Keratinocyte (primary cell): ENCODE measurements at regions not wholly inside any gene's neighbourhood (a gene's known extent, or its start where the extent isn't known, plus 50 kb on each side); places are given as distances from the start of the nearest gene placed in this dataset.

Experiments used
- DNase-seq: peaks from one replicate; pipeline ENCODE4 v3.0.0-alpha.2; 2011; ENCODE audit warnings: low read depth, missing footprints, low spot score
- FAIRE-seq: peaks from 2 replicates; lab custom pipeline; 2011; peaks lifted over from hg19 to GRCh38; lab: Jason Lieb, UNC
- H2AFZ ChIP-seq: 2 replicates; pipeline ENCODE4 v1.6.0; 2012; ENCODE audit warnings: low read length, control low read depth, inconsistent platforms; ENCODE audit not compliant: control insufficient read depth
- H3K27ac ChIP-seq: 2 replicates; pipeline ENCODE4 v1.5.1; 2011; ENCODE audit warnings: low read length; ENCODE audit not compliant: control insufficient read depth, insufficient read depth
- H3K27me3 ChIP-seq: 3 replicates; pipeline ENCODE4 v1.6.0; 2011; ENCODE audit warnings: low read length; ENCODE audit not compliant: control insufficient read depth, insufficient read depth; ENCODE audit errors: extremely low read depth
- H3K36me3 ChIP-seq, 2 experiments: 2 replicates in 1 of 2; 3 replicates in 1 of 2; pipeline ENCODE4 v1.5.1; 2011; ENCODE audit warnings: low read length in 2 of 2, mild to moderate bottlenecking in 1 of 2; ENCODE audit not compliant: control insufficient read depth in 2 of 2, insufficient read depth in 2 of 2; ENCODE audit errors: extremely low read depth in 1 of 2
- H3K4me1 ChIP-seq: 3 replicates; pipeline ENCODE4 v1.5.1; 2011; ENCODE audit warnings: low read length; ENCODE audit not compliant: control insufficient read depth, insufficient read depth; ENCODE audit errors: extremely low read depth
- H3K4me2 ChIP-seq: 3 replicates; pipeline ENCODE4 v1.6.0; 2011; ENCODE audit warnings: low read depth, low read length; ENCODE audit not compliant: control insufficient read depth, insufficient read depth; ENCODE audit errors: extremely low read depth
- H3K4me3 ChIP-seq, 3 experiments: fragments of 200-600 bp in 1 of 3; sonication (generic) in 1 of 3; 2 replicates in 2 of 3; 3 replicates in 1 of 3; pipeline ENCODE4 v1.5.1; 2011 to 2016; ENCODE audit warnings: low read length in 3 of 3, mild to moderate bottlenecking in 3 of 3, control low read depth in 2 of 3, inconsistent platforms in 1 of 3, low read depth in 1 of 3, mixed read lengths in 1 of 3, mixed run types in 1 of 3, moderate library complexity in 1 of 3; ENCODE audit not compliant: control insufficient read depth in 2 of 3, insufficient read depth in 2 of 3; ENCODE audit errors: extremely low read depth in 1 of 3
- H3K79me2 ChIP-seq: 2 replicates; pipeline ENCODE4 v1.6.0; 2012; ENCODE audit warnings: low read length; ENCODE audit not compliant: control insufficient read depth, insufficient read depth
- H3K9ac ChIP-seq: 3 replicates; pipeline ENCODE4 v1.6.0; 2011; ENCODE audit warnings: low read length; ENCODE audit not compliant: control insufficient read depth, insufficient read depth; ENCODE audit errors: extremely low read depth
- H3K9me1 ChIP-seq: 3 replicates; pipeline ENCODE4 v1.6.0; 2011; ENCODE audit warnings: low read length; ENCODE audit not compliant: control insufficient read depth, insufficient read depth; ENCODE audit errors: extremely low read depth
- H3K9me3 ChIP-seq: 2 replicates; pipeline ENCODE4 v1.5.1; 2012; ENCODE audit warnings: low read depth, low read length; ENCODE audit not compliant: control insufficient read depth
- H4K20me1 ChIP-seq: 3 replicates; pipeline ENCODE4 v1.6.0; 2011; ENCODE audit warnings: low read length; ENCODE audit not compliant: control insufficient read depth, insufficient read depth; ENCODE audit errors: extremely low read depth
- EZH2 ChIP-seq: IDR thresholded peaks from one replicate; pipeline ENCODE4 v1.6.1; 2012; ENCODE audit warnings: inconsistent platforms, mild to moderate bottlenecking, low read length, moderate library complexity
- dilution Hi-C: fragments of 300-500 bp; cut with MboI; formaldehyde crosslinking; loops from one replicate; pipeline ENCODE4 v1.7.0; 2020; ENCODE audit warnings: low sequenced_read_pairs; ENCODE audit not compliant: extremely low pct_ligation_motif_present
- TF ChIP-seq, protein P1 (sequence below), 3 experiments: IDR thresholded peaks in 1 of 3; conservative IDR thresholded peaks in 1 of 3; optimal IDR thresholded peaks in 1 of 3; 2 replicates in 2 of 3; 3 replicates in 1 of 3; pipeline versions ENCODE3 to v1.5.1; 2011; ENCODE audit warnings: low read length in 3 of 3, mild to moderate bottlenecking in 3 of 3, moderate library complexity in 2 of 3, control low read depth in 1 of 3, inconsistent platforms in 1 of 3; ENCODE audit not compliant: insufficient read depth in 2 of 3; ENCODE audit errors: extremely low read depth in 1 of 3

DNA sequence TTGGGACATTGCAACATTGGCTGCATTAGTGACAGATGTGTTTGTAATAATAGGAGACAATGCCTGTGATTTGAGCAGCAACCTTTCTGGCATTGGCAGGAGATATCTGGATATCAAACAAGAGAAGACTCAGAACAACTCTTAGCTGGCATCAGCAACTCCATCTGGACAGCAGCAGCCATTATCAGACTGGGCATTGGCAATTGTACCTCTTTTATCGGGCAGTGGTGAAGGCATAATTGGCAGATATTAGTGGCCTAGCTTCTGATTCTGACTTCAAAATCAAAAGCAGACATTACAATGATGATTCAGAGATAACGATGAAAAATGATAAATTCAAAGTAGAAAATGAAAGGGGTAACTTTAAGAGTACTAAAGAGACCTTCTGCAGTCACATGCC is 1193.7 kb downstream of the EFNB2 start:
- Histone ChIP-seq H3K9me1 (no peaks in the 10 kb centered on the region), H3K4me2 (no peak overlapping the region), H3K4me3 (no peak overlapping the region), H3K79me2 (no peaks in the 10 kb centered on the region), H2AFZ (no peak overlapping the region), H3K4me1 (peaks cover 11% of the 10 kb centered on the region), H3K27me3 (no peaks in the 10 kb centered on the region), H3K36me3 (no peaks in the 10 kb centered on the region), H4K20me1 (no peaks in the 10 kb centered on the region), H3K9me3 (no peaks in the 10 kb centered on the region), H3K9ac (no peak overlapping the region), H3K27ac (no peak overlapping the region)
- FAIRE-seq (no peak), DNase-seq (no peak)
- no peak for TF ChIP-seq EZH2
- TF ChIP-seq, protein P1, sequence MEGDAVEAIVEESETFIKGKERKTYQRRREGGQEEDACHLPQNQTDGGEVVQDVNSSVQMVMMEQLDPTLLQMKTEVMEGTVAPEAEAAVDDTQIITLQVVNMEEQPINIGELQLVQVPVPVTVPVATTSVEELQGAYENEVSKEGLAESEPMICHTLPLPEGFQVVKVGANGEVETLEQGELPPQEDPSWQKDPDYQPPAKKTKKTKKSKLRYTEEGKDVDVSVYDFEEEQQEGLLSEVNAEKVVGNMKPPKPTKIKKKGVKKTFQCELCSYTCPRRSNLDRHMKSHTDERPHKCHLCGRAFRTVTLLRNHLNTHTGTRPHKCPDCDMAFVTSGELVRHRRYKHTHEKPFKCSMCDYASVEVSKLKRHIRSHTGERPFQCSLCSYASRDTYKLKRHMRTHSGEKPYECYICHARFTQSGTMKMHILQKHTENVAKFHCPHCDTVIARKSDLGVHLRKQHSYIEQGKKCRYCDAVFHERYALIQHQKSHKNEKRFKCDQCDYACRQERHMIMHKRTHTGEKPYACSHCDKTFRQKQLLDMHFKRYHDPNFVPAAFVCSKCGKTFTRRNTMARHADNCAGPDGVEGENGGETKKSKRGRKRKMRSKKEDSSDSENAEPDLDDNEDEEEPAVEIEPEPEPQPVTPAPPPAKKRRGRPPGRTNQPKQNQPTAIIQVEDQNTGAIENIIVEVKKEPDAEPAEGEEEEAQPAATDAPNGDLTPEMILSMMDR (optimal IDR thresholded peaks at IDR 0.05 in 1 of 3, IDR thresholded peaks at IDR 0.05 in 1 of 3, conservative IDR thresholded peaks at IDR 0.05 in 1 of 3; ENCODE audit: extremely low read depth in 1 of 3, insufficient read depth in 2 of 3, low read length in 3 of 3), result no peak
- dilution Hi-C loops, result no loop called here

DNA sequence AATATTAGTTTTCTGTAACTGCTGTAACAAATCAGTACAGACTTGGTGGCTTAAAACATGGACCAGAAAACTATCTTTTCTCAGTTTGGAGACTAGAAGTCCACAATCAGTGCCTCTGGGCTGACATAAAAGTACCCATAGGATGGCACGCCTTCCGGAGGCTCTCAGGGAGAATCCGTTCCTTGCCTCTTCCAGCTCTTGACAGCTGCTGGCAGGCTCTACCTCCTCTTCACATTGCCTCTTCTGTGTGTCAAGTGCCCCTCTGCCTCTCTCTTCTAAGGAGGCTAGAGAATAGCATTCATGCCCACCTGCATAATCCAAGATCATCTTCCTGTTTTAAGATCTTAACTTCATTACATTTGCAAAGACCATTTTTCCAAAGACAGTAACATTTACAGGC is 1194.2 kb downstream of the EFNB2 start:
- DNase-seq, result no peak
- H3K27me3 ChIP-seq, result no peaks in the 10 kb centered on the region
- H3K4me2 ChIP-seq, result no peak overlapping the region
- H3K27ac ChIP-seq, result no peak overlapping the region
- H3K9ac ChIP-seq, result no peak overlapping the region
- dilution Hi-C loops, result no loop called here
- no peak overlapping the region for H2AFZ ChIP-seq
- no peaks in the 10 kb centered on the region for H3K79me2 ChIP-seq
- H3K36me3 ChIP-seq, result no peaks in the 10 kb centered on the region
- peaks cover 7% of the 10 kb centered on the region for H3K4me1 ChIP-seq
- no peaks in the 10 kb centered on the region for H4K20me1 ChIP-seq
- H3K4me3 ChIP-seq, result no peak overlapping the region
- no peaks in the 10 kb centered on the region for H3K9me3 ChIP-seq
- no peak for TF ChIP-seq EZH2
- TF ChIP-seq, protein P1 (optimal IDR thresholded peaks at IDR 0.05 in 1 of 3, IDR thresholded peaks at IDR 0.05 in 1 of 3, conservative IDR thresholded peaks at IDR 0.05 in 1 of 3; ENCODE audit: extremely low read depth in 1 of 3, insufficient read depth in 2 of 3, low read length in 3 of 3), result no peak
- no peak for FAIRE-seq
- H3K9me1 ChIP-seq, result no peaks in the 10 kb centered on the region
